SK-N-SH (cell line): ENCODE measurements at regions not wholly inside any gene's neighbourhood (a gene's known extent, or its start where the extent isn't known, plus 50 kb on each side); places are given as distances from the start of the nearest gene placed in this dataset.

Experiments
- CTCF ChIA-PET: fragments of 300-600, 350-600 bp; formaldehyde crosslinking; extraction: SDS; loops from one replicate; lab custom pipeline; 2021; lab: Yijun Ruan, JAX
- POLR2A ChIA-PET: fragments of 350-600 bp; sonication (Branson Sonifier 250); formaldehyde crosslinking; extraction: SDS; loops from one replicate; lab custom pipeline; 2020; ENCODE audit warnings: antibody characterized with exemption, inconsistent platforms; lab: Yijun Ruan, JAX
- DNase-seq: peaks from one replicate; pipeline ENCODE4 v3.0.0; 2012
- H2AFZ ChIP-seq: fragments of 200-600 bp; sonication (generic); 2 replicates; pipeline ENCODE4 v1.8.1; 2016; ENCODE audit warnings: antibody characterized with exemption, mild to moderate bottlenecking, low read depth
- H3F3A ChIP-seq: fragments of 200-600 bp; sonication (generic); replicated peaks from 2 replicates; pipeline ENCODE3; 2016; ENCODE audit warnings: antibody characterized with exemption, mild to moderate bottlenecking; ENCODE audit not compliant: insufficient read depth
- H3K27ac ChIP-seq, 2 experiments: fragments of 200-500 bp in 1 of 2; fragments of 200-600 bp in 1 of 2; sonication (Bioruptor generic) in 1 of 2; sonication (generic), shearing (Covaris generic) in 1 of 2; 2 replicates each; pipeline versions ENCODE4 v1.5.1 to v1.6.1; 2014 to 2016; ENCODE audit warnings: low read depth in 2 of 2, inconsistent platforms in 1 of 2, low read length in 1 of 2, mild to moderate bottlenecking in 1 of 2, mixed read lengths in 1 of 2
- H3K27me3 ChIP-seq: fragments of 200-600 bp; sonication (generic), shearing (Covaris generic); 2 replicates; pipeline ENCODE4 v1.6.1; 2016; ENCODE audit warnings: mixed run types; ENCODE audit not compliant: insufficient read depth
- H3K36me3 ChIP-seq, 2 experiments: fragments of 200-500 bp in 1 of 2; fragments of 200-600 bp in 1 of 2; sonication (Bioruptor generic) in 1 of 2; sonication (generic) in 1 of 2; replicated peaks in 1 of 2; 2 replicates each; pipeline versions ENCODE3 to v1.5.1; 2014 to 2016; ENCODE audit warnings: low read length in 1 of 2, mild to moderate bottlenecking in 1 of 2; ENCODE audit not compliant: insufficient read depth in 2 of 2, control insufficient read depth in 1 of 2
- H3K4me1 ChIP-seq, 2 experiments: fragments of 200-500 bp in 1 of 2; fragments of 200-600 bp in 1 of 2; sonication (Bioruptor generic) in 1 of 2; sonication (generic), shearing (Covaris generic) in 1 of 2; 2 replicates each; pipeline versions ENCODE4 v1.5.1 to v1.6.1; 2014 to 2016; ENCODE audit warnings: low read depth in 1 of 2, low read length in 1 of 2, mixed run types in 1 of 2; ENCODE audit not compliant: insufficient read depth in 2 of 2, control insufficient read depth in 1 of 2
- H3K4me2 ChIP-seq: fragments of 200-600 bp; sonication (generic), shearing (Covaris generic); 2 replicates; pipeline ENCODE4 v1.6.1; 2017; ENCODE audit warnings: mixed run types
- H3K4me3 ChIP-seq, 2 experiments: fragments of 200-500 bp in 1 of 2; fragments of 200-600 bp in 1 of 2; sonication (Bioruptor generic) in 1 of 2; sonication (generic), shearing (Covaris generic) in 1 of 2; 2 replicates each; pipeline versions ENCODE4 v1.5.1 to v1.8.1; 2014 to 2016; ENCODE audit warnings: low read depth in 2 of 2, inconsistent platforms in 1 of 2, low read length in 1 of 2, mild to moderate bottlenecking in 1 of 2, mixed read lengths in 1 of 2, moderate library complexity in 1 of 2
- H3K79me2 ChIP-seq: fragments of 200-600 bp; sonication (generic); 2 replicates; pipeline ENCODE4 v1.8.1; 2017; ENCODE audit warnings: mild to moderate bottlenecking; ENCODE audit not compliant: insufficient read depth
- H3K9ac ChIP-seq: fragments of 200-600 bp; sonication (generic); 2 replicates; pipeline ENCODE4 v1.6.1; 2017; ENCODE audit warnings: mixed run types
- H3K9me2 ChIP-seq: fragments of 200-600 bp; sonication (generic); 2 replicates; pipeline ENCODE4 v1.6.1; 2017; ENCODE audit warnings: mixed run types
- H3K9me3 ChIP-seq: fragments of 200-600 bp; sonication (generic); 2 replicates; pipeline ENCODE4 v1.6.1; 2017; ENCODE audit warnings: mixed run types, mild to moderate bottlenecking, moderate library complexity
- H4K20me1 ChIP-seq: fragments of 200-600 bp; sonication (generic); 2 replicates; pipeline ENCODE4 v1.6.1; 2017; ENCODE audit warnings: mild to moderate bottlenecking, mixed run types; ENCODE audit not compliant: insufficient read depth
- EP300 ChIP-seq, 2 experiments: IDR thresholded peaks; 2 replicates each; pipeline versions ENCODE4 v1.4.0 to v1.6.1; 2012; ENCODE audit warnings: borderline replicate concordance in 1 of 2, low read depth in 1 of 2, low read length in 1 of 2
- EZH2phosphoT487 ChIP-seq: fragments of 200-600 bp; sonication (generic); IDR thresholded peaks from 2 replicates; pipeline ENCODE4 v1.6.1; 2017; ENCODE audit warnings: low read depth, mixed run types, mild to moderate bottlenecking, antibody characterized with exemption, moderate library complexity, borderline replicate concordance
- FOSL2 ChIP-seq: IDR thresholded peaks from 2 replicates; pipeline ENCODE4 v1.4.0; 2012; ENCODE audit warnings: low read depth, mild to moderate bottlenecking, moderate library complexity, borderline replicate concordance
- GABPA ChIP-seq: IDR thresholded peaks from 2 replicates; pipeline ENCODE4 v1.4.0; 2012; ENCODE audit warnings: low read depth, mild to moderate bottlenecking
- IRF3 ChIP-seq: fragments of 150-350 bp; IDR thresholded peaks from 2 replicates; pipeline ENCODE4 v1.6.1; 2016; ENCODE audit warnings: mild to moderate bottlenecking, low read depth, low read length
- JUND ChIP-seq: IDR thresholded peaks from 2 replicates; pipeline ENCODE4 v1.4.0; 2012
- MEF2A ChIP-seq: IDR thresholded peaks from 2 replicates; pipeline ENCODE4 v1.4.0; 2012; ENCODE audit warnings: low read depth, borderline replicate concordance
- MXI1 ChIP-seq: IDR thresholded peaks from 2 replicates; pipeline ENCODE4 v1.6.1; 2012; ENCODE audit warnings: mild to moderate bottlenecking, low read depth, low read length, improper control_type of control experiment
- PBX3 ChIP-seq: IDR thresholded peaks from 2 replicates; pipeline ENCODE4; 2012
- POLR2AphosphoS5 ChIP-seq: IDR thresholded peaks from 2 replicates; pipeline ENCODE4 v1.6.1; 2012; ENCODE audit warnings: low read depth, low read length
- RAD21 ChIP-seq: IDR thresholded peaks from 2 replicates; pipeline ENCODE4 v1.6.1; 2012; ENCODE audit warnings: mild to moderate bottlenecking, low read length
- REST ChIP-seq: IDR thresholded peaks from 2 replicates; pipeline ENCODE4 v1.6.1; 2012; ENCODE audit warnings: mild to moderate bottlenecking, low read depth, low read length, moderate library complexity
- TEAD4 ChIP-seq: IDR thresholded peaks from 2 replicates; pipeline ENCODE4 v1.4.0; 2012; ENCODE audit warnings: mild to moderate bottlenecking, borderline replicate concordance; ENCODE audit not compliant: insufficient read depth
- USF1 ChIP-seq: IDR thresholded peaks from 2 replicates; pipeline ENCODE4 v1.4.0; 2012; ENCODE audit warnings: low read depth, borderline replicate concordance
- YY1 ChIP-seq: IDR thresholded peaks from 2 replicates; pipeline ENCODE4 v1.4.0; 2012; ENCODE audit warnings: low read depth, mild to moderate bottlenecking
- ZBTB33 ChIP-seq: IDR thresholded peaks from 2 replicates; pipeline ENCODE4 v1.4.0; 2012; ENCODE audit warnings: low read depth, borderline replicate concordance
- WGBS: methylation state at CpG from one replicate; pipeline ENCODE4 v1.1.6; 2017; ENCODE audit warnings: low lambda C conversion rate; 5-methylcytosine and 5-hydroxymethylcytosine counted together

- Histone ChIP-seq H3K4me1 (peaks cover 0 to under 1% of the 10 kb centered on the region in 2 experiments; a peak in 2 of 4 replicates), H3K4me3 (no peak overlapping the region), H3K36me3 (no peaks in the 10 kb centered on the region), H4K20me1 (no peaks in the 10 kb centered on the region), H3K4me2 (no peak overlapping the region), H3K9ac (no peak overlapping the region), H3K79me2 (no peaks in the 10 kb centered on the region), H3K9me2 (no peaks in the 10 kb centered on the region), H3K27me3 (no peaks in the 10 kb centered on the region), H3K27ac (no peak overlapping the region), H3K9me3 (no peaks in the 10 kb centered on the region), H3F3A (peaks cover 23% of the 10 kb centered on the region), H2AFZ (no peak overlapping the region)
- no peak for DNase-seq
- ChIA-PET CTCF (no interaction called here), POLR2A (no interaction called here)
- 91% methylated on average over 1 of the region's 1 CpG for WGBS
- TF ChIP-seq MEF2A (no peak), POLR2AphosphoS5 (no peak), GABPA (no peak), MXI1 (no peak), TEAD4 (no peak), IRF3 (no peak), EZH2phosphoT487 (no peak), RAD21 (no peak), FOSL2 (no peak), USF1 (no peak), REST (no peak), JUND (no peak), ZBTB33 (no peak), PBX3 (no peak), EP300 (IDR thresholded peaks at IDR 0.05; ENCODE audit: borderline replicate concordance in 1 of 2, low read depth in 1 of 2, low read length in 1 of 2) (no peak), YY1 (no peak)
Observed at GRCh38 chr16:64422259-64422658, 699.6 kb downstream of the CDH11 start.
